ENCODE measurements at regions not wholly inside any gene's neighbourhood (a gene's known extent, or its start where the extent isn't known, plus 50 kb on each side); places are given as distances from the start of the nearest gene placed in this dataset.

GRCh38 chr6:206264-206663 lies 86.0 kb upstream of the DUSP22 start:
- no peak for DNase-seq (ENCODE audit: low spot score)
- BruUV-seq (replicated peaks), result no TSS peak
- Histone ChIP-seq H3K4me1 (ENCODE audit: insufficient read depth, low read length, poor library complexity, severe bottlenecking) (no peaks in the 10 kb centered on the region), H3K36me3 (ENCODE audit: insufficient read depth, low read length, poor library complexity, severe bottlenecking) (no peaks in the 10 kb centered on the region), H3K27me3 (replicated peaks; ENCODE audit: insufficient read depth, low read depth, low read length, poor library complexity) (peaks cover 7% of the 10 kb centered on the region), H3K9me3 (ENCODE audit: low read depth, low read length, poor library complexity, severe bottlenecking) (no peaks in the 10 kb centered on the region), H3K4me3 (ENCODE audit: low read depth, low read length, poor library complexity, severe bottlenecking) (no peak overlapping the region), H3K27ac (ENCODE audit: low read depth, low read length, poor library complexity, severe bottlenecking) (no peak overlapping the region)
- CTCF ChIA-PET, result no interaction called here
- TF ChIP-seq EZH2 (IDR thresholded peaks at IDR 0.05; ENCODE audit: borderline replicate concordance, low read depth, low read length, poor library complexity, severe bottlenecking) (no peak), CTCF (conservative IDR thresholded peaks at IDR 0.05; ENCODE audit: low read depth, low read length) (no peak)
- intact Hi-C loops (cut with micrococcal nuclease; ENCODE audit: unreplicated experiment), result no loop called here
- POLR2A ChIA-PET (ENCODE audit: low non-redundant PET), result no interaction called here

GRCh38 chr6:208364-208763 lies 83.9 kb upstream of the DUSP22 start:
- BruUV-seq (replicated peaks), result no TSS peak
- CTCF ChIA-PET, result no interaction called here
- intact Hi-C loops (cut with micrococcal nuclease; ENCODE audit: unreplicated experiment), result no loop called here

DNA sequence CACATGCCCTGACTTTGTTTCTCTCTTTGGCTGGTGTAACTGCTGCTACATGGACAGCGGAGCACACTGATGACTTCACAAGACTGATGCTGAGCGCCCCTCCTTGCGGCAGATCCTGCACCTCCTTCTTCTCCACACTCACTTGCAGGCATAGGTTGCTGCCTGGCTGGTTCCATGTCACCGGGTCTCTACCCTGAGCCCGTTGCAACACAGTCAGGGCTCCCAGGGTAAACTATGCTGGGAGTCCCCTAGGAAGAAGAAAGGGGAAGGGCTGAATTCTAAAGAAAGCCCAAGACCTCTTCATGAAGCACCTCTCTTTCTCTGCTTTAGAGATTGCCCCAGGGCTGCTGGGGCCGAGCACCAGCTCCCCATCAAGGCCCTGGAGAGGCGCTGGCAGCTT lies 83.3 kb upstream of the DUSP22 start:
- Histone ChIP-seq H3K9me3 (ENCODE audit: low read depth, low read length, poor library complexity, severe bottlenecking) (no peaks in the 10 kb centered on the region), H3K4me1 (ENCODE audit: insufficient read depth, low read length, poor library complexity, severe bottlenecking) (no peaks in the 10 kb centered on the region), H3K27ac (ENCODE audit: low read depth, low read length, poor library complexity, severe bottlenecking) (no peak overlapping the region), H3K4me3 (ENCODE audit: low read depth, low read length, poor library complexity, severe bottlenecking) (no peak overlapping the region), H3K27me3 (replicated peaks; ENCODE audit: insufficient read depth, low read depth, low read length, poor library complexity) (peaks cover 21% of the 10 kb centered on the region), H3K36me3 (ENCODE audit: insufficient read depth, low read length, poor library complexity, severe bottlenecking) (no peaks in the 10 kb centered on the region)
- TF ChIP-seq EZH2 (IDR thresholded peaks at IDR 0.05; ENCODE audit: borderline replicate concordance, low read depth, low read length, poor library complexity, severe bottlenecking), result no peak
- no peak for TF ChIP-seq CTCF (conservative IDR thresholded peaks at IDR 0.05; ENCODE audit: low read depth, low read length)
- ChIA-PET POLR2A (ENCODE audit: low non-redundant PET) (no interaction called here), CTCF (no interaction called here)
- BruUV-seq (replicated peaks), result no TSS peak
- intact Hi-C loops (cut with micrococcal nuclease; ENCODE audit: unreplicated experiment), result no loop called here
- no peak for DNase-seq (ENCODE audit: low spot score)

More at GRCh38 chr6:208364-208763, 83.9 kb upstream of the DUSP22 start:
- H3K27me3 ChIP-seq (replicated peaks; ENCODE audit: insufficient read depth, low read depth, low read length, poor library complexity), result peaks cover 21% of the 10 kb centered on the region
- H3K27ac ChIP-seq (ENCODE audit: low read depth, low read length, poor library complexity, severe bottlenecking), result no peak overlapping the region
- H3K36me3 ChIP-seq (ENCODE audit: insufficient read depth, low read length, poor library complexity, severe bottlenecking), result no peaks in the 10 kb centered on the region
- no peak for DNase-seq (ENCODE audit: low spot score)
- TF ChIP-seq CTCF (conservative IDR thresholded peaks at IDR 0.05; ENCODE audit: low read depth, low read length) (no peak), EZH2 (IDR thresholded peaks at IDR 0.05; ENCODE audit: borderline replicate concordance, low read depth, low read length, poor library complexity, severe bottlenecking) (no peak)
- POLR2A ChIA-PET (ENCODE audit: low non-redundant PET), result no interaction called here
- H3K4me1 ChIP-seq (ENCODE audit: insufficient read depth, low read length, poor library complexity, severe bottlenecking), result no peaks in the 10 kb centered on the region
- H3K4me3 ChIP-seq (ENCODE audit: low read depth, low read length, poor library complexity, severe bottlenecking), result no peak overlapping the region
- H3K9me3 ChIP-seq (ENCODE audit: low read depth, low read length, poor library complexity, severe bottlenecking), result no peaks in the 10 kb centered on the region

All from A673 (cell line).